DOHH2 (cell line): ENCODE measurements at regions not wholly inside any gene's neighbourhood (a gene's known extent, or its start where the extent isn't known, plus 50 kb on each side); places are given as distances from the start of the nearest gene placed in this dataset.

Experiments
- CTCF ChIP-seq: fragments of 200-600 bp; sonication (generic); IDR thresholded peaks from one replicate; pipeline ENCODE4 v1.5.1; 2014; ENCODE audit warnings: antibody characterized with exemption, mild to moderate bottlenecking, low read depth, low read length; ENCODE audit not compliant: poor library complexity, severe bottlenecking
- EZH2phosphoT487 ChIP-seq: fragments of 200-600 bp; sonication (generic); IDR thresholded peaks from 2 replicates; pipeline ENCODE4 v1.6.1; 2017; ENCODE audit warnings: borderline replicate concordance, mild to moderate bottlenecking, antibody characterized with exemption, low read length, moderate library complexity, mixed read lengths

- TF ChIP-seq CTCF = no peak
- no peak for TF ChIP-seq EZH2phosphoT487
These were observed 136.5 kb upstream of the MMADHC start for GRCh38 chr2:149724091-149724490.
